ENCODE measurements at regions not wholly inside any gene's neighbourhood (a gene's known extent, or its start where the extent isn't known, plus 50 kb on each side); places are given as distances from the start of the nearest gene placed in this dataset.

GRCh38 chr1:90534663-90535295 is 182.3 kb downstream of the BARHL2 start:
- TF ChIP-seq CTCF (IDR thresholded peaks at IDR 0.05; ENCODE audit: low read depth, low read length) (no peak), POLR2A (IDR thresholded peaks at IDR 0.05; ENCODE audit: extremely low read depth, insufficient read length) (no peak)
